NCI-H345 treated with DMSO at 0.1 percent for 48 hours (cell line): ENCODE measurements at regions not wholly inside any gene's neighbourhood (a gene's known extent, or its start where the extent isn't known, plus 50 kb on each side); places are given as distances from the start of the nearest gene placed in this dataset.
A peak's percentile ranks its signal among the peaks of the same experiment; 100 is the strongest.
"Not testable (repeated sequence)": the region's sequence is repeated elsewhere in the genome, so short reads cannot be mapped to it uniquely, and the experiment has no call there.

Experiments used
- DNase-seq: peaks from one replicate; lab custom pipeline; 2025; ENCODE audit not compliant: unreplicated experiment; lab: John Stamatoyannopoulos, UW

DNA sequence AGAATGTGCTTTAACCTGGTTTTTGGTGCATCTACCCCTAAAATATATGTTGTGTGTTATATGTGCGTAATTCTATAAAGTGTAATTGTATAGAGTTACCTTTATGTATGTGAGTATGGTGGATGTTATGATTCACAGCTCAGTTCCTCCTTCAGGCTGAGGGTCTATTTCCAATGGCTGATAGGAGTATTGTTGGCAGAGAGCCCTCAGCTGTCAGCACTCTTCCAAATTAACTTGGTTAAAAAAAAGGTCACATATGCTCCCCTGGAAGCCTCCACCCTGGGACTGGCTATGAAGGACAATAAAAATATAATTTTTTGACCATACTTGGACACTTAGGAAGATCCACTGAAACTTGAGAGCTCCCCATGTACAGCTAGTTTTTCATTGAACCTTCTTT, 250.4 kb upstream of the CDH12 start:
- DNase-seq: no peak

DNA sequence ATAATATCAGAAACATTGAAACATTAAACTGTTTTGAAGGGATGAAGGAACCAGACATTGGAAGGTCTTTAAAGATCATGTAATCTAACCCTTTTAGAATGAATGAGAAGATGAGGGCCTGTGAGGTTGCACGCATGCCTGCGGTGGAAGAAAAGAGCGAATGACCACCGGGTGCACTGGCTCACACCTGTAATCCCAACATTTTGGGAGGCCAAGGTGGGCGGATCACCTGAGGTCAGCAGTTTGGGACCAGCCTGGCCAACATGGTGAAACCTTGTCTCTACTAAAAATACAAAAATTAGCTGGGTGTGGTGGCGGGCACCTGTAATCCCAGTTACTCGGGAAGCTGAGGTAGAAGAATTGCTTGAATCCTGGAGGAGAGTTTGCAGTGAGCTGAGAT, 242.3 kb upstream of the CDH12 start:
- DNase-seq: not testable (repeated sequence)

DNA sequence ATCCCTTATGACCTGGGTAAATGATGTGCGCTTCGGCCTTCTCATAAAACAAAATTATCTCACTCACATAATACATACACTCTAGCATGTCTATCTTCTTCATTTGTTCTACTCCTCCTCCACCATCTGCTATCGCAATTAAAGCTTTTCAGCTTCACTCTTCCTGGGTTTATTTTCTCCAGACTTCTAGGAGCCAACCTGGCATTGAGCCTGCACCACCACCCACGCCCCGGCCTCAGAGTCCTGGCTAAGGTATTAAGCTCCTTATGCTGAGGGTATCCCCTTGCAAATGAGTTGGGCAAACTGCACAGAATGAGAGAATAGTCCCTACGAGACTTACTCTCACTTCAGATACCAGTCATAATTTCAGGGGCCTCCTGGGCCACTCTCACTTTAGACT, 236.1 kb upstream of the CDH12 start:
- no peak for DNase-seq

DNA sequence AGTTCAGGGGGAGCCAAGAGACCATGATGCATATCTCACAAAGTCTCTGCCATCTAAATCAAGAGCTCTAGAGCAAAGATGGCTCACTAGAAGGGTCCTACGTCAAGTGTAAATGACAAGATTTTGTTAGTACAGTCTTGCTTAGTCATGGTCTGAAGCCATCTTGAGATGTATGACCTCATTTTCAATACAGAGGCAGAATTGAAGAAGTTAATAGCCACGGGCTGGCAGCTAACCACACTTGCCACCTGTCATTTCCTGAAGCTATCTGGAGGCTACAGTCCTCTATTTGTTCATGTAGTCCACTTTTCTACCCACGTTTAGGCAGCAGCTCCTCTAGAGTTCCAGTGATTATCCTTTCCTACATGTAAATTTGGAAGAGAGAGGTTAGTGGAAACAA, 231.7 kb upstream of the CDH12 start:
- no peak for DNase-seq

DNA sequence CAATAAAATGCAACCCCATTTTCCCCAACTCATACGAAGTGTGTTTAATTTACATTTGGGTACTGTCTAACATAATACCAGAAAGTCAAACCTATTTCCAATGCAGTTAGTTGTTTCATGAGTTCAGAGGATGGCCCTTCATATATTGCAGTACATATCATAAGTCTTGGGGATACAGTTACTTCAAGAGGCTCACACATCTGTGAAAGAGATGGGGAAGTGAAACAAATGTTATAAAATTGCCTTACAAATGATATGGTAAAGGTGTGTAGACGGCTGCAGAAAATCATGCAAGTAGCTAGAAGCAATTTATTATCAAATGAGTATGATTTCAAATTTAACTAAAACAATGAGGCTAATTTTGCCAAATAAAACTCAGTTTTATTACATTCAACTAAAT, 219.0 kb upstream of the CDH12 start:
- no peak for DNase-seq

DNA sequence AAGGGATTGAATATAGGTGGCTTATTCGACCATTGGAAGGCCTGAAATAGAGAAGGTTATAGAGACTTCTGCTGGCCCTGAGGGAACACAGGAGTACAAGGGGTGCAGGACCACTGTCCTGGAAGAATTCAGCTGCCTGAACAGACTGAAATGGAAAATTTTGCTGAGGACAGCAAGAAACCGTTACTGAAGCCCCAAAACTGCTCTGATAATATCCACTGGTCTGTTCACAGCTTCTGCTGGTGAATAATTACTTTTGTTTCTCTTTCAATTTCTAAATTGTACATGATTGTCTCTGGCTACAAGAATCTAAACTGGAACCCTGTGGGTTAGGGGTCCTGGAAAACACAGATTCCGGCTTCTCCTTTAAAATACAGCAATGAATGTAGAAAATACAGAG, 218.5 kb upstream of the CDH12 start:
- no peak for DNase-seq

DNA sequence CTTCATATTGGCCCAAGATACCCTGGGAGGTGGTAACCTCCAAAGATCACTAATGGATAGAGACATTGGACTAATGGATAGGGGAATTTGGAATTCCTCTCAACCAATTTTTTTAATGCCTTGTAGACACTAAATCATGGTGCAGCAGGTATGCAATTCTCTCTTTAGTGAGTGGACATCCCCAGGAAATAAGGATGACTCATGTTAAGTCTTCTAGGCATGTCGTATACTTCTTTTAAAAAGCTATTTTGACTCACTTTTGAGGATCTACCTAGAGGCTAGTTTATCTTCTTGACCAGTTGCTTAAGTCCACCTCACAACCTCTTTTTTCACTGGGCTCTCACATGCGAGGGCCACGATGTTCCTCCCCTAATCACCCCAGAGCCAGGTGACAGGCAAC, 211.6 kb upstream of the CDH12 start:
- no peak for DNase-seq

DNA sequence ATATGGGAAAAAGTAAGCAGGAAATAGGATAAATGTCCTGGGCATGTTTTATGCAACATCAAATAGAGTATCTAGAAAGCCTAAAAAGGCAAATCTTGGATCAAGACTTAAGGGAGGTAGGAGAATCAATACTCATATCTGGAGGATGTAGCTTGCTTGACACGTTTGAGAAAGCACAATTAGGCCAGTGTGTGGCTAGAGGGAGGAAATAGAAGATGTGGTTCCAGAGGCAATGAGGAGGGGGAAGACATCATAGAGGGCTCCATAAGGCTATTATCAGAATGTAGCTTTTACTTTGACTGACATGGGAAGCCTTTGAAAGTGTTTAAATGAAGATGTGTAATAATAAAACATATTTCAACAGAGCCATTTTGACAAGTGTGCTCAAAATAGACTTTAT, 200.7 kb upstream of the CDH12 start:
- DNase-seq: no peak

DNA sequence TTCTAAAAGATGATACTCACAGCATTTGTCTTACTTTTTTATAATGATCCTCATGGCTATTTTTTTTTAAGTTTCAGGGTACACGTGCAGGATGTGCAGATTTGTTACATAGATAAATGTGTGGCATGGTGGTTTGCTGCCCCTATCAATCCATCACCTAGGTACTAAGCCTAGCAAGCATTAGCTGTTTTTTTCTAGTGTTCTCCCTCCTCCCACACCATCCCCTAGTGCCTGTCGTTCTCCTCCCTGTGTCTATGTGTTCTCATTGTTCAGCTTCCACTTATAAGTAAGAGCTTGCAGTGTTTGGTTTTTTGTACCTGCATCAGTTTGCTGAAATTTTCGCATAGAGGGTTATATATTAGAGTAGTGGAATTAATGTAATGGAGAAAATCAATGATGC, 189.1 kb upstream of the CDH12 start:
- peak; percentile 4 for DNase-seq

DNA sequence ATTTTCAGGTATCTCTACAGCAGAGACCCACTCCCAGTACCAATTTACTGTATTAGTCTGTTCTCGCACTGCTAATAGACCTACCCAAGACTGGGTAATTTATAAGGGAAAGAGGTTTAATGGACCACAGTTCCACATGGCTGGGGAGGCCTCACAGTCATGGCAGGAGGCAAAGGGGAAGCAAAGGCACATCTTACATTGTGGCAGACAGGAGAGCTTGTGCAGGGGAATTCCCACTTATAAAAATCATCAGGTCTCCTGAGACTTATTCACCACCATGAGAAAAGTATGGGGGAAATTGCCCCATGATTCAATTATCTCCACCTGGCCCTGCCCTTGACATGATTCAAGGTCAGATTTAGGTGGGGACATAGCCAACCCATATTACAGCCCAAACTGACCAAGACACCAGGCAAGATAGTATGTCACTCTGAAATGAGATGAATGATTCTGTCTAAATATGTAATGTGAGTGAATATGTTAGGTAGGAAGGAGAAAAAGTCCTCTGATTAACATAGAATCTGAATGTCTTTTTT, 182.5 kb upstream of the CDH12 start:
- DNase-seq: no peak

DNA sequence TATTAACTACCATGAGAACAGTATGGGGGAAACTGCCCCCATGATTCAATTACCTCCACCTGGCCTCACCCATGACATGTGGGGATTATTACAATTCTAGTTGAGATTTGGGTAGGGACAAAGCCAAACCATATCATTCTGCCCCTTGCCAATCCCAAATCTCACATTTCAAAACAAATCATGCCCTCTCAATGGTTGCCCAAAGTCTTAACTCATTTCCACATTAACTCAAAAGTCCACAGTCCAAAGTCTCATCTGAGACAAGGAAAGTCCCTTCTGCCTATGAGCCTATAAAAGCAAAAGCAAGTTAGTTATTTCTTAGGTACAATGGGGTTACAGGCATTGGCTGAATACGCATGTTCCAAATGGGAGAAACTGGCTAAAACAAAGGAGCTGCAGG, 180.7 kb upstream of the CDH12 start:
- no peak for DNase-seq

DNA sequence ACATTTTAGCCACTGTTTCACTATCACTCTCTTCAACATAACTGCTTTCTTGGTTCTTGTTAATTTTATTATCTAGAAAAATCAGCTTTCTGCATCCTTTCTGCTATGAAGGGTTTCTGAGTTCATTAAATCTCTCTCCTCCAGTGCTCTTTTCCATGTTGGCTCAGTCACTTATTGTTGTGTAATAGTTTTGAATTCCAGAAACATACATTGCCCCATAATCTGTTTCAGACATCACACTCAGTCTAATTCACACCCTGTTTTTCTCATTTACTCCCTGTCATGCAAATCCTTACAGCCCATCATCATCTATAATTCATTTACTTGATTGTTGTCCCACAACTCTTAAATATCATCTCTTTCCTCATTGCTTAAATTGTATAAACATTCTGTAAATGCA, 176.1 kb upstream of the CDH12 start:
- DNase-seq: no peak

DNA sequence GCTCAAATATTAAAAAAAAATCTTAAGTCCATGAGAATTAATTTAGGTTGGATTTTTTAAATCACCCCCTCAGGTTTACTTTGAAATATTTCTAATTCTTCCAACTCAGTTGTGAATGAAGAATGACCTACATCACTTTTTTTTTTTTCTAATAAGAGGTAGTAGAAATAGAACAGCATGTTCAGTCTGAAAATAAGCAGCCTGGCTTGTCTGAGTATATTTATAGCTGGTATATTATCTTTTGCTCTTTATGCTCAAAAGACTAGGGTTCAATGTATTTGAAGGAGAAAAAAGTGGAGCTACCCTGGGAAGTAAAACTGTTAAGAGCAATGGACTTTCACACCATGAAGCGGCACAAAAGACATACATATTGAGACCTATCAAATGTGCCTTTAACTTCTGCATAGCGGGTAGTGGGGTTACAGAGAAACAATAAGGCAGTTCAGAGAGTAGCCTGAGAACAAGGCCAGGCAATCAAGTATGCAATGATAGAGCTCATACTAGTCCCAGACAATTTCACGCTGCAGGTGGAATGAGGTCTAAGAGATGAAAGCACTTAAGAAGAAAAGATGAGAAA, 175.4 kb upstream of the CDH12 start:
- DNase-seq: no peak

DNA sequence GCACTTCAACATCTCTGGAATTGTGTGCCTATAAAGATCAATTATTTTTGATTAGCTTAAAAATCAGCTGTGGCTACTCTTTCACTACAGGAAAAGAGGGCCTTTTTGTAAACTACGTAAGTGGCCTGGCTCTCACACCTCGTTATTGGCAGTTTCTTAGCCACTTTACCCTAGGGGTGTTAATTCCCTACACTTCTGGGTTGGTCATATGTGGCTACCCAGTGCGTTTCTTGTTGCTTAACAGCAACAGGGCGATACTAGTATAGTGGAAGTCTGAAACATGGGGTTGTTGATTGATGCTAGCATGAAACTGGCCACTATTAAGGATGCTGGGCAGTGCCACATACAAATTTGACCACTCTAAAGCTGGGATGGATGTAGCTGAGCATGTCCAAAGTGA, 174.7 kb upstream of the CDH12 start:
- no peak for DNase-seq

DNA sequence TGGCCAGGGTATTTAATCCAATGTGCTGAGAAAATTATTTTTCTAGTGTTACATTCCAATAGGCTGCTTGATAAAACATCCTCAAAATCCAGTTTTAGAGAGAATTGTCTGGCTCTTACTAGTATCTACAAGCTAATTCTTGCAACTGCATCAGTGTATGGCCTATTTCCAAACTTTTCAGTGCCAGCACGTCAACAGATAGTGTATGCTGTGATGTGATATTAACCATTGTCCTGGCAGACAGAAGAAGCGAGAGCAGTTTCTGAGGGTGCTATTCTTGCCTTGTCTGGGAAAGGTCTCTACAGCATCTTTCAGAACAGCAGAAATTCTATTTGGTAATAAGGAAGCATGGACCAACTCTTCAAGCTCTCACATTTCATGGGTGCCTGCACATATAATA, 174.2 kb upstream of the CDH12 start:
- DNase-seq: no peak

DNA sequence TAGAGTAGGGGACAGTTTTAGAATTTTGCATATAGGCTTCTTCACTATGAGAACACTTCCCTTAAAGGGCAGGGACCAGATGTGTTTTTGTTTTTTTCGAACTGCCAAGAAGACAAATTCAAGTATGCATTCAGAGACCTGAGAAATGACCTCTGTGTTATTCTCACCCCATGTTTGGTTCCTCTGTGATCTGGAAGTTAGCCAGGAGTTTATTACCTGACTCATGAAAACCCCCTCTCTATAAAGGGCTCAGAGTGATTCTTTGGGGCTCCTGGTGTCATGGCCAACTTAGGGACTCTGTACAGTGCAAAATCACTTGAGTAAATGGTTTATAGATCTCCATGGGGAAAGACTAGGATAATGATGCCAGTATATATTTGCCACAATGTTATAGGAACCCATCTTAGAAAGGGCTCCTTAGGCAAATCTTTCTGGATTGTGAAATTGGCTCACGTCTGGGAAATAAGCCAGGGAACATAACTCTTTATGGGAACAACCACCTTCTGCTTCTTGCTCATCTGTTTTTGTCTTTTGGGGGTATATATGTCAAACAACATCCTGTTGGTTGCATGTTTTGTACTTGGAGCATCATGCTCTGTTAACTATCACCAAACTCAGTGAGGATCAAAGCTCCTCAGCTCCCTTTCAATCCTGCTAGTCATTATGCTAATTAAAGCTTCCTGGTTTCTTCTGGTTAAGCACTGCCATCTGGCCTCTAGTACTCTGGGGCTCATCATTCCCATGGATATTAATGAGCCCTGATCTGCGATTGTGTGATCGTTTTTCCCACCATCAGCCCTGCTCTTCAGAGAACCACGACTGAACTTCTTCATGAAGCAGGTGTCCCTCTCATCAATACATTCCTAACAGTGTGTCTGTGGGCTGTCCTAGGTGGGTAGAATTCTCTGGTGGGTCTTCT, 173.4 kb upstream of the CDH12 start:
- DNase-seq: no peak

DNA sequence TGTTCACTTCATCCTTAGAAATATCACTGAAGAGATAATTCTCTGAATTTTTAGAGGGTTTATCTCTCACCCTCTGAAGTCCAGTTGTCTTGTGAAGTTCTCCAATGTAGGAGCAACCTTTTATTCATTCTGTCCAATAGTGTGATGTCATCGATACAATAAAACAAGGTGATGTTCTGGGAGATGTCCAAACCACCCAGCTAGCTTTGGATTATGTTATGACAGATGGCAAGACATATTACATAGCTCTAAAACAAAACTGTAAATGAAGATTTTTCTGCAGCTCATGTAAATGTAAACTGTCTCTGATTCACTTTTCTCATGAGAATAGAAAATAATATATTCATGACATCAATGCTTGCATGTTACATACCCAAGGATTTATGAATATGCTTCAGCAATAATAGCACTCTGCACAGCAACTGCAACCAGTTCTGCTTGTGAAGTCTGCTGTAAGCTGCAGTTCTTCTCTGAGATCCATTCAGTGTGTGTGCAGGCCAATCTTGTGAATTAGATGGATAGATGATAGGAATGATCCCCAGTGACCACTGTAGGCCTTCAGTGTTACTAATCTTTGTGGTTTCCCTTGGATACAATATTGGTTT, 172.6 kb upstream of the CDH12 start:
- DNase-seq: no peak

DNA sequence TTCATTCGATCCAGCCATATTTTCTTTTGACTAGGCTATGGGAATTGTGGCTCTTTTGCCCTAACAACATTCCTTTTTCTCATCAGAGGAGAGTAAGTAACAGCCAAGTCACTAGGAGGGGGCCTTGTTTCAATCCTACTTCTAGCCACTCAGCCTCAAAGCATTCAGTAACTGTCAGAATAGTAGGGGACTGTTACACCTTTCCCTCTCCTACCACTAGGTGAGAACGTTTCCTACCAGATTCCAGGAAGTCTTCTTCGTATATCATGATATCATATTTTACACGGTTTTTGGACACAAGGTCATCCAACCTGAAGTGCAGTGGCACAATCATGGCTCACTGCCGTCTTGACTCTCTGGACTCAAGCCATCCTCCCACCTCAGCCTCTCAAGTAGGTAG, 171.3 kb upstream of the CDH12 start:
- no peak for DNase-seq

DNA sequence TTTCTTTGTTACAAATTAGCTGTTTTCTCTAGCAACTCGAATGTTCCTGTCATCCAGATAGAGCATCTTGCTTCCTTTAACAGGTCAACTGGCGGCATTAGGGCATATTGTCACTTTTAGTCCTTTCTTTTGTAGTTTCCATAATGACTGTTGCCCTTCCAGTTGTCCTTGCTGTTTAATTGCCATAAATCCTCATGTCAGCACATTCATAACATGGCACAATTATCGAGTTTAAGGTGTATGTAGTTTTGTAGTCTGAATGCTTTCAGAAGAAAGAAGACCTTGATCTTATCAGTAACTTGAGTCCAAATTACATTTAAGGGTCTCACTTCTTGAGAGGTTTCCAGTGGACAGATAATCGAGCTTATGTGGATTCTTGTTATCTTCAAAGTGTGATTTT, 161.7 kb upstream of the CDH12 start:
- no peak for DNase-seq

DNA sequence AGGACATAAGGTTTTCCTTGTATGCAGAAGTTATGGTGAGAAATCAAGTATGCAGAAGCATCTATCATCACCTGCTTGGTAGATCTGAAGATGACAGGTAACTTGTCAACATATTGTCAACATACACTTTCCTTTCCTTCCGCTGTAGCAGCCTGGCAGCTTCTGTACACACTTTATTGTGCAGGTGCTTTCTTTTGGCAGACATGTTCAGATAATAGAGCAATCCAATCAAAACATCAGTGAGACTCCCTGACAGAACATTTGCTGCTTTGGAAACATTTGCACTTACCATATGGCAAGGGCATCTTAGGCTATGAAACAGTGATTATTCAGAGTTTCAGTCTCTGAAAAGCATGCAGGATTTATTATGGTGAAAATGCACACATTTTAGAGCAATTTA, 161.1 kb upstream of the CDH12 start:
- DNase-seq: peak; percentile 51

DNA sequence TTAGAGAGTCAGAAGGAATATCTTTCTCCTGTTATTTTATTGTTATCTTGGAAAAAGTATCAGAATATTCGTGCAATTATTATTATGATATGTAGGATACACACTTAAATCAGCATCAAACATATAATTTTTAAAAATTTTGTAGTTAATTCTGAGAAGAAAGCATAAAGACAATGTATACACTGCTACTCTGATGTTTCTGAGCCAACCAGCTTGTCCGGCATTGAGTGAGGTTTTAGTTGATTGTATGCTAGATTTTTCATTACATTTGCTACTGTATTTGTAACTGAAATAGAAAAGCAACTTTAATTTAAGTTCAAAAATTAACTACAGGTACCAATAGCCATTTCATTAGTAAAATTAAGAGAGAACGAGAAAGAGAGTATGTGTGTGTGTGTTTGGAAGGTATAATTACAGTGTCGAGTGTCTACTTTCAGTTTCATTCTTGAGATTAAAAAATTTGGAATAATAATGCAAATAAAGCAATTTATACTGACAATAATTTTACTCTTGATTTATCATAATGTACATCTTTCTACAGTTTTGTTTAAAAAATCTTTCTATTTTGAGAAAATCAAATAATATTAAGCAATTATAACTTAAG, 160.4 kb upstream of the CDH12 start:
- DNase-seq: peak; percentile 64

DNA sequence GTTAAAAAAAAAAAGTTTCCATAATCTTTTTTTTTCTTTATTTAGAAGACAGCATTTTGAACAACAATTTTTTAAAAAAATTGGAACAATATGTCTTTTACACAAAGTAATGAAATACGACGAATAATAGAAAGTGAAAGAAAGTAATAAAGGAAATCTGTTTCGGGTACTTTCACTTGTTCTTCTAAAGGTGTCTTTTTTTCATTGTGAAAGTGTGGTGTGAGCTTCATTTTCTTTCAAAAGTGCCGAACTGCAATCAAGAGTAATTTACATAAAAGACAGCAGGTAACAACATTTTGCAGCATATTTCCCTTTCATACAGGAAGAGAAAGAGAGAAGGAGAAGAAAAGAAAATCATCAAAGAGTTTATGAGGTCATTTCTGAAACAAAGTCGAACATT, 159.7 kb upstream of the CDH12 start:
- peak; percentile 19 for DNase-seq
